Activated CD8-positive, alpha-beta memory T cell treated with anti-CD3 and anti-CD28 coated beads, Interleukin-2, amount 50 U/mL, for 4 hours (primary cell): ENCODE measurements at regions not wholly inside any gene's neighbourhood (a gene's known extent, or its start where the extent isn't known, plus 50 kb on each side); places are given as distances from the start of the nearest gene placed in this dataset.
"Not testable (repeated sequence)": the region's sequence is repeated elsewhere in the genome, so short reads cannot be mapped to it uniquely, and the experiment has no call there.

ENCODE experiments used
- DNase-seq: peaks from one replicate; pipeline ENCODE4 v3.0.0-alpha.2; 2020

DNA sequence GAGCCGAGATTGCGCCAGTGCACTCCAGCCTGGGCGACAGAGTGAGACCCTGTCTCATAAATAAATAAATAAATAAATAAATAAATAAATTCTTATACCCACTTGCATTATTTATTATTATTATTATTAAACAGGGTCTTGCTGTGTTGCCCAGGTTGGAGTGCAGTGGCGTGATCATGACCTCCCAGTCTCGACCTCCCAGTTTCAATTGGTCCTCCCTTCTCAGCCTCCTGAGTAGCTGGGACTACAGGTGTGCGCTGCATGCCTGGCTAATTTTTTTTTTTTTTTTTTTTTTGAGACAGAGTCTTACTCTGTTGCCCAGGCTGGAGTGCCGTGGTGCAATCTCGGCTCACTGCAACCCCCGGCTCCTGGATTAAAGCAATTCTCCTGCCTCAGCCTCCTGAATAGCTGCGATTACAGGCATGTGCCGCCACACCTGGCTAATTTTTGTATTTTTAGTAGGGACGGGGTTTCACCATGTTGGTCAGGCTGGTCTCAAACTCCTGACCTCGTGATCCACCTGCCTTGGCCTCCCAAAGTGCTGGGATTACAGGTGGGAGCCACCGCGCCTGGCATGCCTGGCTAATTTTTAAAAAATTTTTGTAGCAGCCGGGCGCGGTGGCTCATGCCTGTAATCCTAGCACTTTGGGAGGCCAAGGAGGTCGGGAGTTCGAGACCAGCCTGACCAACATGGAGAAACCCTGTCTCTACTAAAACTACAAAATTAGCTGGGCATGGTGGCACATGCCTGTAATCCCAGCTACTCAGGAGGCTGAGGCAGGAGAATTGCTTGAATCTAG, 150.2 kb downstream of the SEC14L1 start:
- not testable (repeated sequence) for DNase-seq

DNA sequence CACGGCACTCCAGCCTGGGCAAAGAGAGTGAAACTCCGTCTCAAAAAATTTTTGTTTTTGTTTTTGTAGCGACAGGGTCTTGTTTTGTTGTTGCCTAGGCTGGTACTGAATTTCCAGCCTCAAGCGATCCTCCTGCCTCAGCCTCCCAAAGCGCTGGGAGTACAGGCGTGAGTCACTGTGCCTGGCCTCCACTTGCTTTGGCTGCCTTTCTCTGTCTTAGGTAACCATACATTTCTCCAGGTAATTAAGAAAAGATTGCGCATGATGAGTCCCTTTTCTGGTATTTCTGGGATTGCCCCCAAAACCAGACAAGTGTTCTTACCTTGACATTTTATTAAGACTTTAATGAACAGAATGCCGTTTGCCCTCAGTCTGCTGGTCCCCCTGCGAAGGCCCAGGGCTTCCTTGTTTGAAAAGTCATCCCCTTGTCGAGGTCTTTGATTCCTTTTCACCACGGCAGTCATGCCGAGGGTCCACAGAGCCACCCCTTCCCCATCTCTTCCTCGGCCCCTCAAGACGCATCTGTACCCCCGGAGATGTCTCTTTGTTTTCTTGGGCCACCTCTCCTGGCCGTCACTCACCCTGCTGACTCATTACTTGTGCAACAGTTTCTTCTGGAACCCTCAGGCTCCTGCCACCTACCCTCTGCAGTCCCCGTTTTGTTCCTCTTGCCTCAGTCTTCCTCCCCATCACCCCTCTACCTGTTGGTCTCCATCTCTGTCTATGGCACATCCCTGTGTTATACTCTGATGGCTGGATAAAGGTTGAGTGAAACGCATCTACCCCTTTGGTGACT, 151.0 kb downstream of the SEC14L1 start:
- DNase-seq, result no peak

- DNase-seq, result no peak
These were observed 154.0 kb downstream of the SEC14L1 start for GRCh38 chr17:77294761-77295160.

- no peak for DNase-seq
These were observed 154.6 kb downstream of the SEC14L1 start for GRCh38 chr17:77295241-77295853.

- no peak for DNase-seq
These were observed 156.1 kb downstream of the SEC14L1 start for GRCh38 chr17:77296769-77297409.

DNA sequence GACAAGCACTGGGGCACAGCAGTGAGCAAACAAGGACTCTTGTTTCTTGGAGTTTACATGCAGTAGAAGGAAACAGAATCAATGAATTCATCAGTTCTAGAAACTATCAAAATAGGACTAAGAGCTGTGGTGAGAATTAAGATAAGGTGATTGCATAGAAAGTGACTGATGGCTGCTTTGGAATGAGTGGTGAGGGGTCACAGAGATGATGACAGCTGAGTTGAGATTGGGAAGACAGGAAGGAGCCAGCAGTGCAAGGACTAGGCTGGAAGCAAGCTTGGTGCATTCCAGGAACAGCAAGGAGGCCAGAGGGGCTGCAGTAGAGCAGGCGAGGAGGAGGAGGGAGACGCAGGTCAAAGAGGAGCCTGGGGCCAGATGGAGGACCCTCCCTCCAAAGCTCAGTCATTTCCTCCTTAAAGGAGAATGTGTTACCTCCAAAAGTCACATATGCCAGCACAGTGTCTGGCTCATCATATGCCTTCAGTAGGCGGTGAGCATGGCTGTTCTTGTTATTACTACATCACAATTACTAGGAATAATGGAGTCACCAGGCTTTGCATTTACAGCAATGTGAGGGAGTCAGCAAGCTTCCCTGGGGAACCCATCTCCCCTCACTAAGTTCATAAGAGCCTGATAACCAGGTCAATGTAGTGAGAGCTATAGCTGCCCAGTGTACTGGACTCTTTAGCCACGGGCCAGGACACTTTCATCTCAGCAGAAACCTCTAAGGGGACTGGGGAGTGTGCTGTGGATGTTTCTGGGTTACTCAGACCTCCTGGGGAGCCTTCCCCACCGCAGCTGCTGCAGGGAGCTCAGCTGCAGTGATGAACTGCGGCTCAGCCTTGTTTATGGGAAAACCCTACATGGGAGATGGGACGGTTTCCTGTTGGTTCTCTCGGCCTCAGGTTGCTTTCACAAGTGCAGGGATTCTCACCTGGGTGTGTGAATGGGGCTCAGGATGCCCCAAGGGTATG, 157.2 kb downstream of the SEC14L1 start:
- DNase-seq, result no peak

- DNase-seq, result no peak
These were observed 158.0 kb downstream of the SEC14L1 start for GRCh38 chr17:77298811-77299210.

GRCh38 chr17:77299256-77300015, 158.7 kb downstream of the SEC14L1 start:
- DNase-seq, result no peak

GRCh38 chr17:77300016-77300686, 159.4 kb downstream of the SEC14L1 start:
- DNase-seq, result no peak

DNA sequence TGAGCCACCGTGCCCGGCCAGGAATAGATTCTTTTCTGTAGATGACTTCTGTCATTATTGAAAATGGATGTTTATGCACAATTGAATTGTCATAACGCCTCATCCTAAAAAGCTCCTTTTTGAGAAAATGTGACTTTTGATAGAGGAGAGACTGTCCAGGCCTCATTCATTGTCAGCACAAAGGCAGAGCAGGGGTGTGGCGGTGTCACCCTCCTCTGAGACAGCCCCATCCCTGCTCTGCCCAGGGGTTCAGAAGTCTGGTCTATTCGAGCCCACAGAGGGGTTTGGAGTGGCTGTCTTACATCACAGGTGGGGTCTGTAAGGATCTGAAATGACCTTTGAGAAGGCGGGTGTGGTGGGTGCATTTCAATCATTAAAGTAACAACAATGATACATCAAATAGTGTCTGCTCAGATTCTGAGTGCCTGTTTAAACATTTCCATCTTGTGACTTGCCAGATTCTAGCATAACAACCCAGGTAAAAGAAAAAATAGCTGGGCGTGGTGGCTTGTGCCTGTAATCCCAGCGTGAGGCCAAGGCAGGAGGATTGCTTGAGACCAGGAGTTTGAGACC, 161.0 kb downstream of the SEC14L1 start:
- DNase-seq, result no peak

DNA sequence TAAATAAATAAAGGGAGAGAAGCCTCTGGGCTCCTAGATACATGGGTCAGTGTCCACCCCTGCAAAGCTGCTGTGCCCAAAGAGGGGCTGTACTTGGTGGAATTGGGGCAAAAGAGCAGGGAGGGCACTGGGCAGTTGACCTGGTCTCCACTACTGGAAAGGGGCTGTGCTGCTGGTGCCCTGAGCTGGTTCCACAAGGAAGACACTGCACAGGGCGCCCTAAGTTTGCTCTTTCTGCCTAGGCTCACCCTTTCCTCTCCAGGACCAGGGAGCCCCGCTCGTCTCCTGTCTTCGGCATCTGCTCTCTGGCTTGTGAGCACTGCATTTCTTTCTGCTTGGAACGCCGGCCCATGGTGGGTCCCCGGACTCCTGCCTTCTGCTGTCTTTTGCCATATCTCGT, 161.9 kb downstream of the SEC14L1 start:
- no peak for DNase-seq

DNA sequence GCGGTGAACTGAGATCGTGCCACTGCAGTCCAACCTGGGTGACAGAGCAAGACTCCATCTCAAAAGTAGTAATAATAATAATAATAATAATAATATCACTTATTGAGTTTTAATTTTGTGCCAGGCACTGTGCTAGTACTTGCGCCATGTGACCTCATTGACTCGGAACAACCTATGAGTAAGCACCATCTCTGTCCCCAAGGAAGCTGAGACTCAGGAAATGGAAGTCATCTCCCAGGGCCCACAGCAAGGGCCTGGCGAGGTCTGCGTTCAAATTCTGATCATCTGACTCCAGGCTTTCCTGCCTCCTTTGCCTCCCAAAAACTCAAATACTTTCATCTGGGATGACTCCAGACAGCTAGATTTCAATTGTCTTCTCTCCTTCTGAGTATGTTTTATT, 162.9 kb downstream of the SEC14L1 start:
- DNase-seq, result no peak

DNA sequence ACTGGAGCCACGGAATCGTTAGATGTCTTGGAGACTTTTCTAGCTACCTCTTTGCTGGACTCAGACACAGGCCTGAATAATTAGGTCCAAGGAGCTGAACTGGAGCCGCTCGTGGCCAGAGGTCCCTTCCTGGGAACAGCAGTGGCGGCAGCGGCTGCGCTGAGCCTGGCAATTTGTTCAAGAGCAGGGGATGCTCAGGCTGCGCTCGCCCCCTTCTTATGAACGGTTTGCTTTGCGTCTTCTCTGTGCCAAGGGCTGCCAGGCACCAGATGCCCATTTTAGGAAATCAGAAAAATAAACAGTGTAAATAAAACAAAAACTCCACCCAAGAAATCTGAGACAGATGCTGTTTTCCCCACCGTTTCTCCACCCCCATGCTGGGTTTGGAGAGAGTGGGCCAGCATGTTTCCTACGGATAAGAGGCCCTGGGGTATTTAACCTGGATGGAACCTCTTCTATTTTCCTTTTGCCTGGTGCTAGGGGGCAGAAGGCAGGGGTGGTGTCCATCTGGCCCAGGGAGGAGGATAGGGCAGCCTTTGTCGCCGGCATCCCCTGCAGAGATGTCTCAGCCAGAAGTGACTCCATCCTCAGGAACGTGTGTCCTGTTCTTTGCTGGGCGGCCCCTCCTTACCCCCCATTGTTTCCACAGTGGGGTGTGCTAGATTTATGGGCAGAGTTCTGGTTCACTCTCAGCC, 163.4 kb downstream of the SEC14L1 start:
- no peak for DNase-seq

DNA sequence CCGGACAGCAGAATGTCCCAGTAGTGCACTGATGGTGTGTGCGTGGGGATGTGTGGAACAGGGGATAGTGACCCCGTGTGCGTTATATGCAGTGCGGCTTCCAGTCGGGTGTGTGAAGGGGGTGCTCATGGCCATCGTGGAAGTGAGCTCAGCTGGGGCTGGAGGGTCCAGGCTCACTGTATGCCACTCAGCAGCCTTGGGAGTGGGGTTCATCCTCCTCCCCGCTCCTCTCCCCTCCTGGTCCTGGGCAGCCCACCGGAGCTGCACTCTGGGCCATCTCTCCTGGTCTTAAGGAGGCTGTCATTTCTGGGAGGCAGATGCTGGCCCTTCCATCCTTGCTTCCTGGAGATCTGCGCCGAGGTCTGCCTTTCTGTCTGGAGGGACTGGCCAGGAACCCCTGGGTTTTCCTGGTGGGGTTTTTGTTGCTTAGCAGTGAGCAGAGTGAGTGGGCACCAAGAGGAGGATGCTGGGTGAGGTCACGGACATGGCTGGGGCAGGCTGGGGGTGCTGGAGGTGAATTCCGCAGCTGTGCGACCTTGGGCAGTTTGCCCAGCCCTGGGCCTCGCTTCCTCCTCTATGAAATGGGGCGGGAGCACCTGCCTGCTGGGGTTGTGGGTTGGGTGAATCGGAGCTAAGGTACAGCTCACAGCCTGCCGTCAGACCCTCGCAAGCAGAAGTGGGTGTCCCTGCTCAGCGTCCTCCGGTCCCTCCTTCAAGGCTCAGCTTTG, 164.1 kb downstream of the SEC14L1 start:
- no peak for DNase-seq

DNA sequence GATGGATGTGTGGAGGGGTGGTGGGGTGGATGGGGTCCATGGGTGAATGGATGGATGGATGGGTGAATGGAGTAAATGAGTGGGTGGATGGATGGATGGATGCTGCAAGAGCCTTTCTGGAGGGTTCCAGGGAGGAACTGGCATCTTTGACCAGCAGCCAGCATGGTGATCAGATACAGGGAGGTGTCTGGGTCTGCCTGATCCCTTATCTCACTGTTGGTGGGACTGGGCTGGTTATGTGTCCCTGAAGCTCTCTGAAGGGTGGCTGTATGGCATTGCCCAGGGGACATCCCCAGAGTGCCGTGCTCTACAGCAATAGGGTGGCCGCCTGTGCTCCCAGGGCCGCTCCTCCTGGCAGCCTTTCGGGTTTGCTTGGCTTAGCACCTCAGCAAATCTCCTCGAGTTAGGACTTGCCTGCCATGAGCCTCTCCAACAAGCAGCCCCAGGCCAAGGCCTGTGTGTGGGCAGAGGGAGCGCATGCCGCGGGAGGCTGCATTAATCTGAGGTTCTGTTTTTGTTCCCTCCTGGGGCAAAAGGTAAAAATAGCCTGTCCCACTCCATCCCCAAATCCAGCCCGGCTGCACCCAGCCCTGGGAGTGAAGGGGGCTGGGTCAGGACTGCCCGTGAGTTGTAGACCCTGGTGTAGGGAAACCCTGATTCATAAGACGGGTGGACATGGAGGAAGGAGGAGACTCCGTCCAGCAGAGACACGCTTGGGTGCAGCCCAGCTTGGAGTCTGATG, 165.4 kb downstream of the SEC14L1 start:
- DNase-seq, result no peak

DNA sequence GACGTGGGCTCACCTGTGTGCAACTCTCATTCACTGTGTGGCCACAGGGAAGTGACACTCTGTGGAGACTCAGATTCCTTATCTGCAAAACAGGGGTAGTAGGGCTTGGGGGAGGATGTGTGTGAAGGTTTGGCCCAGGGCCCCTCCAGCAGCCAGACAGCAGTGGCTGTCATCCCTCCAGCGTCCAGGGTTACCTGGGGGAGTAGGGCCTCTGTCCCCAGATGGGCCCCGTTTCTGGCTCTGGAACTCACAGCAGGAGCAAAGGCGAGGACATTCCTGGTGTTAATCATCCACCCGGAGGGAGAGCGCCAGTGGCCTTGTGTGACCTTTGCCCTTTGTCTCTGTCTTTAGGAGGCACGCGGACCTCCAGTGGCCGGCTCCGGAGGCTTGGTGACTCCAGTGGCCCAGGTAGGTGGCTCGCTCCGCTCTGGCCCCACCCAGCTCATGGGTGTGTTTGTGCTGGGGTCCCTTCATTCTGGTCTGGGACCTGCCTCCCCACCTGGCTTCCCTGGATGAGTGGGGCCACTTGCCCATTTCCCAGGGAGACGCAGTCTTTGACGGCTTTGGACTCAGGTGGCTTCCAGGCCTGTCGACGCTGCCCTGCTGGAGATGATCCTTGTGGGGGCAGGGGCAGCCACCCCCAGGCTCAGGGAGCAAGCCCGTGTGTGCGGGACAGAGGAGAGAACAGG, 166.2 kb downstream of the SEC14L1 start:
- DNase-seq, result no peak

GRCh38 chr17:77307479-77308198, 166.9 kb downstream of the SEC14L1 start:
- no peak for DNase-seq
